ENCODE measurements at regions not wholly inside any gene's neighbourhood (a gene's known extent, or its start where the extent isn't known, plus 50 kb on each side); places are given as distances from the start of the nearest gene placed in this dataset.

DNA sequence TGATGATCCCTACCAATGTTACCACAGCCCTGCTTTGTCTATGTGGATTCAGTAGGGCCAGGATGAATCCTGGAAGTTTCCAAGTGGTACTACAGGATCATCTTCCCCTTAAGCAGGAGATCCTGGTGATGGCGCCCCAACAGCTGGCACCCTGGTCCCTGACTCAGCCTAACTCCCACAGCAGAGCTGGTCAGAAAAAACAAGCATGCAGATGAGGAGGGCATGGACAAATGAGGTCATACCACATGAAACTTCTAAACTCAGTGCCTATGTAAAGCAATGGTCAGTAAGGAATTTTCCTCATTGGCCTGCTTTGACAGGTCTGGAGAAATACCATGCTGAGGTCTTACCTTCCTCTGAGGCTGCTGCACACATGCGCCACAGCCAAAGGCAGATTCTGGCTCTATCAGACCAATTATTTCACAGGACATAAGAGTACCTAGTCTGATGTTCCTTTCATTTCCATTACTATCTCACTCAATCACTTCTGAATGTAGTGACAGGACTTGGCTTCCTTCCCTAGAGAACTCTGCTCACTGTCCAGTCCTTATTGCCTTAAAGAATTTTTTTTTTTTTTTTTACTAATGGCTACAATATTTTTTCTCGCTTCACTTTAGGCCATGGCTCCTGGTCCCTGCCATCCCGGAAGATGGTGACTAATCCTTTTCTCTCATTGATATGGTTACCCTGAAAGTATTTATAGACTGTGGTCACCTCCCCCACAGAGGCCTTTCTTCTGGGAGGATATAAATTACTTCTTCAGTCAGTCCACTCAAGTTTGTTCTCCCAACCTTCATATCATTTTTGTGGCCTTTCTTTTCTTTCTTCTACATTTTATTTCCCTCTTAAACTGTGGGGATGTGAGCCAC, 525.2 kb upstream of the PSMD7 start:
- Histone ChIP-seq H3K4me1 (no peaks in the 10 kb centered on the region), H3K36me3 (no peaks in the 10 kb centered on the region), H3K27me3 (no peaks in the 10 kb centered on the region), H3K4me3 (no peak overlapping the region), H3K27ac (no peak overlapping the region), H3K9me3 (no peaks in the 10 kb centered on the region)
- ATAC-seq (ENCODE audit: low FRiP score in 2 of 2): no peak
- no peak for TF ChIP-seq POLR2A (IDR thresholded peaks at IDR 0.05)
- TF ChIP-seq POLR2AphosphoS5 (IDR thresholded peaks at IDR 0.05): no peak
- TF ChIP-seq EP300 (IDR thresholded peaks at IDR 0.05): no peak
- no peak for TF ChIP-seq CTCF (IDR thresholded peaks at IDR 0.05)
- DNase-seq: no peak
- 87 to 89% methylated on average over 4 of the region's 4 CpGs for WGBS, 2 donors

GRCh38 chr16:73768786-73769203, 527.8 kb upstream of the PSMD7 start:
- TF ChIP-seq EP300 (IDR thresholded peaks at IDR 0.05) (no peak), CTCF (IDR thresholded peaks at IDR 0.05) (no peak), POLR2AphosphoS5 (IDR thresholded peaks at IDR 0.05) (no peak), POLR2A (IDR thresholded peaks at IDR 0.05) (no peak)
- WGBS, 2 donors: 46 to 58% methylated on average over 3 of the region's 3 CpGs
- no peak overlapping the region for H3K4me3 ChIP-seq
- H3K4me1 ChIP-seq: no peaks in the 10 kb centered on the region
- DNase-seq: no peak
- H3K27me3 ChIP-seq: no peaks in the 10 kb centered on the region
- no peak overlapping the region for H3K27ac ChIP-seq
- no peak for ATAC-seq (ENCODE audit: low FRiP score in 2 of 2)
- no peaks in the 10 kb centered on the region for H3K36me3 ChIP-seq
- H3K9me3 ChIP-seq: no peaks in the 10 kb centered on the region

- Histone ChIP-seq H3K4me1 (no peaks in the 10 kb centered on the region), H3K27ac (no peak overlapping the region), H3K4me3 (no peak overlapping the region), H3K36me3 (no peaks in the 10 kb centered on the region), H3K9me3 (peaks cover 0 to 2% (median under 1%) of the 10 kb centered on the region in 4 donors), H3K27me3 (no peaks in the 10 kb centered on the region)
- TF ChIP-seq POLR2AphosphoS5 (IDR thresholded peaks at IDR 0.05) (no peak), POLR2A (IDR thresholded peaks at IDR 0.05) (no peak), EP300 (IDR thresholded peaks at IDR 0.05) (no peak), CTCF (IDR thresholded peaks at IDR 0.05) (no peak)
- no peak for ATAC-seq (ENCODE audit: low FRiP score in 2 of 2)
- 64 to 69% methylated on average over 4 of the region's 4 CpGs for WGBS, 2 donors
- no peak for DNase-seq
These were observed 532.3 kb upstream of the PSMD7 start for GRCh38 chr16:73764321-73764720.

DNA sequence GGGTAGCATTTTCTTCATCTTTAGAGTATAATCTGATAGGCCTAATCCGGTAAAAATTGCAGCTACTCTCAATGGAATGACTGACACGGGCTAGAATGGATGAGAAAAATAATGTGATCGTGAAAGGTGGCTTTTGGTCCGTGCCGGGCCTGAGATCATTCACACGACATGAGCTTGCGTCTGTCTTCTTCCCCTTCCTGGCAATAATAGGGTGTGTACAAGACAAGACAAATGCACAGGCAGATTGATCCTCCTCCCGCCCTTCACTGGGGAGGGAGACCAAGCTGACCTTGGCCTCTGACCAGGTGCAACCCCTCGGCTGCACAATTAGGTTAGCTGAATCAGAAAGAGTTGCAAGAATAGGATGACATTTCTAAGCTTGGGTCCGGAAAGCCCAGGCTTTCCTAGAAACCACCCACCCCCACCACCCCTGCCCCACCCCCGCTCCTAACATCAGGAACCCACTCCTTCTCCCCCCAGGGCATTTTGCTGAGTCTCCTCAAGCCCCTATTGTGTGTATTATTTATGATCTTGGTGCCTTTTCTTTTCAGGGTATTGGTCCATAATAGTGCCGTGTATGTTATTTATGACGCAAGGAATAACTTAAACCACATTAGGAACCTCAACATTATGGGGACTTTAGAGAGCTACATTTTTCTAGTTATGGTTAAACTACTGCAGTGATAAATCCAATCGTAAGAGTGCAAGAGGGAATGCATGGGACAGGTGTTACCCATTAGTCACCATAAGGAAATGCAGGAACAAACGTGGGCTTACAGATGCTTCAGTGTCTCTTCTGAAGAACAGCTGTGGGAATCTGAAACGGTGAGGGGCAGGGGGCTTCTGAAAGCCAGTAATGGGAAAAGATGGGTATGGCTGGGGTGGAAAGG, 540.1 kb upstream of the PSMD7 start:
- no peak overlapping the region for H3K4me3 ChIP-seq
- no peak overlapping the region for H3K27ac ChIP-seq
- peaks cover 0 to 4% (median 4%) of the 10 kb centered on the region in 4 donors for H3K9me3 ChIP-seq
- DNase-seq (no peak), ATAC-seq (ENCODE audit: low FRiP score in 2 of 2) (no peak)
- no peaks in the 10 kb centered on the region for H3K27me3 ChIP-seq
- TF ChIP-seq CTCF (IDR thresholded peaks at IDR 0.05) (no peak), POLR2A (IDR thresholded peaks at IDR 0.05) (no peak), EP300 (IDR thresholded peaks at IDR 0.05) (no peak), POLR2AphosphoS5 (IDR thresholded peaks at IDR 0.05) (no peak)
- no peaks in the 10 kb centered on the region for H3K4me1 ChIP-seq
- WGBS, 2 donors: 82 to 84% methylated on average over 15 to 16 of the region's 16 CpGs
- H3K36me3 ChIP-seq: no peaks in the 10 kb centered on the region

Data from upper lobe of left lung (tissue), 6 donors.